ENCODE measurements at regions not wholly inside any gene's neighbourhood (a gene's known extent, or its start where the extent isn't known, plus 50 kb on each side); places are given as distances from the start of the nearest gene placed in this dataset.
"Not testable (repeated sequence)": the region's sequence is repeated elsewhere in the genome, so short reads cannot be mapped to it uniquely, and the experiment has no call there.

DNA sequence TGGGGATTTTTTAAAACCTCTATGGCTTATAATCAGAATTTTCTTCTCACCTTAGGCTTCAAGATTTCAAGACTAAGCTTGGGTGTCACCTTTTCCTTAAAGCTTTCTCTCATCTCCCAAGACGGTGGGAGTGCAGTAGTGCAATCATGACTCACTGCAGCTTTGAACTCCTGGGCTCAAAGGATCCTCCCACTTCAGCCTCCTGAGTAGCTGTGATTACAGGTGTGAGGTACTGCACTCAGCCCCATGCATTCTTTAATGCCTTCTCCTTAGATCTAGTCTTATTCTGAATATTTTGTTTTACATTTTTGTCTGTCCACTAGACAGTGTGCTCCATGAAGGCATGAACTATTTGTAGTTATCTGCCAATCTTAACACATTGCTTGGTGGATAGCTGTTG is 55.7 kb upstream of the FAT3 start:
- no peak for DNase-seq (ENCODE audit: low read depth, low spot score)

DNA sequence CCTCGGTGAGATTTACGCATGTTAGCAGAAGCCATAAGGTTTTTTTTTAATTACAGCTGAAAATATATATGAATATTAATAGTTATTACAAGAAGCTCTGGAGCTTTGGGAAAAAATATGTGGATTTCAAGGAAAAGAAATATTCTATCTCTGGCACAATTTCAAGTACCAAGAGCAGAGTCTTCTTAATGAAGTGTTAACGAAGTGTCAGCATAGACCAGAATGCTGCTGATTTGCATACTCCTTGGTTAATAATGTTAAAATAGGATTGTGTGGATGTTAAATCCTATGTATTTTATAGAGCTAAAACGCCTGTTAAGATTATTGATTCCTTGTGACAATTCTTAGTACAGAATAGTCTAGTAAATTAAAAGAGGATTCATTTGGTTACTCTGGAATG is 57.0 kb upstream of the FAT3 start:
- no peak for DNase-seq (ENCODE audit: low read depth, low spot score)

DNA sequence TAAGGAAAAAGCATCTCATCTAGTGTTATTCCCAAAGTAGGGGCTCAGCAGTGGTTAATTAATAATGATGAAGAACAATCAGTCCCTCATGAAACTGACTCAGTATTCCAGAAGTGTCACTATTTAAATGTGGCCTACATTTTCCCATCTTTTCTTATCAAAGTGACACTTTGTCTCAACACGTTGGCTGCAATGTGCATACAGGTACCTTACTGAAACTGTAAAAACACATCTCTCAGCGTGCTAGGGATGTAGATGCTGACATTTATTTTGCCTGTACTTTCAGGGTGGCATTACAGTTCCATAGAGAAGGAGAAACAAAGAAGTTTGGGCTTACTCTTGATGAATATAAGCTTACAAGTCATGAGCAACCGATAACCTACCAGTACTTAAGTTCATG is 58.3 kb upstream of the FAT3 start:
- DNase-seq (ENCODE audit: low read depth, low spot score) = no peak

DNA sequence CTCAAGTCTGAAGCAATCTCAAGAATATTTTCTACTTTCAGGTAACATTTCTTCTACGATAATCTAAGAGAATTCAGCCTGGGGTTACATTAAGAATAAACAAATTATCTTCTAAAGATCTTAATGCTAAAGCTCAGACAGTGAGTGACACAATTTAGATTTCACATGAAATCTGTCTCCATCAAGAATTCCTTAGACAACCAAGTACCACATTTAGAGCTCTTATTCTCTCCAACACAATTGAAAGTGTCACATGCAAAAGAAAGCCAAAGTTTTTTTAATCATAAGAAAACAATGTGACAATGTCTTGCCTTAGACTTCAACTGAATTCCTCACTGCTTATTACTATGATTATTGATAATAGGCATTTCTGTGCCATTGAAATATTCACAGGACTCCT is 60.7 kb upstream of the FAT3 start:
- no peak for DNase-seq (ENCODE audit: low read depth, low spot score)

DNA sequence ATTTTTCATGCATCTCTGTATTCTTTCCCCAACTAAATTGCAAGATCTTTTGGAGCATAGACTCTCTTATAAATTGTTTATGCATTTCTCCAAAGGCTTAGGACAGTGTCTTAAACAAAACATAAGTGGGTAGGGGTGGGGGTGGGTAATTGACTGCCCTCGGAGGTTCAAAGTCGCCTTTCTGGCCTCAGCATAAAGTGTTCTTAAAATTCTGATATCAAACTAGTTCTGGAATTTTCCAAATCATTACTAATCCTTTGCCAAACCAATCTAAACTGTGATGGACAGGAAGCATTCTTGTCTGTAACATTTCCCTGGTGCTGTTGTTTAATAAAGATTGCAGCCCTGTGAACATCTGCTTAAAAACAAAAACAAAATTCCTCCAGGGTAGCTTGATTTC is 61.8 kb upstream of the FAT3 start:
- no peak for DNase-seq (ENCODE audit: low read depth, low spot score)

DNA sequence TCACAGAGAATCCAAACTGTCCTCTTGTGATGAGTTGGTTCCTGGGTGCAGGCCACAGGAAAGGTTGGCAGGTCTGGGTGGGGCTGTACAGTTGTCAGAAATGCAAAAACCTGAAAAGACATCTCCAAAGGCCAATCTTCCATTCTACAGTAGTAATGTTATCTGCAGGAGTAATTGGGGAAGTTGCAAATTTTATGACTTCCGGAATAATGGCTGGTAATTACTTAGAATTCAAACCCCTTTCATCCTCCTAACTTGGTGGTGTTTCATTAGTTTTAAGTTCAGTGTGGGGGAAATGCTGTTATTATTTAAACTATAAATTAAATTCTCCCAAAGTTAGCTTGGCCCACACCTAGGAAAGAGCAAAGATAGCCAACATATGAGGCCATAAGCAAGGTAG is 64.7 kb upstream of the FAT3 start:
- DNase-seq (ENCODE audit: low read depth, low spot score) = no peak

DNA sequence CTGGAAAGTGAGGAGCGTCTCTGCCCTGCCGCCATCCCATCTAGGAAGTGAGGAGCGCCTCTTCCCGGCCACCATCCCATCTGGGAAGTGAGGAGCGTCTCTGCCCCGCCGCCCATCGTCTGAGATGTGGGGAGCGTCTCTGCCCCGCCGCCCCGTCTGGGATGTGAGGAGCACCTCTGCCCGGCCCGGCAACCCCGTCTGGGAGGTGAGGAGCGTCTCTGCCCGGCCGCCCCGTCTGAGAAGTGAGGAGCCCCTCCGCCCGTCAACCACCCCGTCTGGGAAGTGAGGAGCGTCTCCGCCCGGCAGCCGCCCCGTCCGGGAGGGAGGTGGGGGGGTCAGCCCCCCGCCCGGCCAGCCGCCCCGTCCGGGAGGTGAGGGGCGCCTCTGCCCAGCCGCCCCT is 67.2 kb upstream of the FAT3 start:
- not testable (repeated sequence) for DNase-seq (ENCODE audit: low read depth, low spot score)

DNA sequence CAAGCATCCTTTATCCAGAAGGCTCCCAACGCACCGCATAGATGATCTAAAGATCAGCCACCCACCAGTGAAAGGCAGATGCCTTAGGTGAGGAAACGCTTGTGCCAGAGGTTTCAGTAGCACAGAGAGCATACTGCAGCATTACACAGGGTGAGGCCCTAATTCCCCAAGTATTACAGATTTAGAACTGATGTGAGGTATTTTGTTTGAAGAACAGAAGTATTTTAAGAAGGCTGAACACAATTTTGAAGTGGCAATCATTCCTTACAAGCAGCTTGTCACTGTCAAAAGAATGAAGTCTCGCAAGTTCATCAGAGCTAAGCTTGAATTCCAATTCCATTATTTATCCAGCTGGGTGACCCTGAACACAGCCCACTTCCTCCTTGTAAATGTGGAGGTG is 70.0 kb upstream of the FAT3 start:
- no peak for DNase-seq (ENCODE audit: low read depth, low spot score)

DNA sequence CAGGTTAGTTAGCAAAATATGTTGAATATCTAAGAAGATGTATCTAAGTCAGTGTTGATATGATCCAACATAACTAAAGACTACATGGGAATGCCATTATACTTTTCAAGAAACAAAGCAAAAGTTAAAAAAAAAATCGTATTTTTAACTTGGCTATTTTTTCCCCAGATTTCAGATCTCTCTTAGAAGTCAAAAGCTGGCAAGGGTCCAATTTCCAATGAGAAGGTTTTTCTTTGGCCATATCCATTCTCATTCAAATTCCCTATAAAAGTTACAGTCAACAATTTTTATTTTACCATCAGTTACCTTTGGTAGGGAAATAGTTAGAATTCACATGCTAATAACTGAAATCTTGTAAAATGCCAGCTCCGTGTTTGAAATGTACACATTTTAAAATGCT is 70.5 kb upstream of the FAT3 start:
- DNase-seq (ENCODE audit: low read depth, low spot score) = no peak

DNA sequence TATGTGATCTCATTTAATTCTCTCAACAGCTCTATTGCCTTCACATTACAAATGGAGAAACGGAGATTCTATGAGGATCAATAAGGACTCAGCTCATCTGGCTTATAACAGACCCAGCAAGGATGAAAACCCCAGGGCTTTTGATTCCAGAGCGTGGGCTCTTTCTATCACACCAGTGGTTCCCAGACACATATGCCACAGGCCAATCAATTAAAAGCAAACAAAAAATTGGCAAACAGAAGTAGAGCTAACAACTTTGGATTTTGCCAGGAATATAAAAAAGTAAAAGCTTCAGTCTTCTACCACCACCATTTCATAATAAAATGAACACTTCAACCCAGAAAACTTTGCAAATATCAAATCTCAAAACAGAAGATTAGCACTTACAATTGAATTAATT is 71.1 kb upstream of the FAT3 start:
- no peak for DNase-seq (ENCODE audit: low read depth, low spot score)

DNA sequence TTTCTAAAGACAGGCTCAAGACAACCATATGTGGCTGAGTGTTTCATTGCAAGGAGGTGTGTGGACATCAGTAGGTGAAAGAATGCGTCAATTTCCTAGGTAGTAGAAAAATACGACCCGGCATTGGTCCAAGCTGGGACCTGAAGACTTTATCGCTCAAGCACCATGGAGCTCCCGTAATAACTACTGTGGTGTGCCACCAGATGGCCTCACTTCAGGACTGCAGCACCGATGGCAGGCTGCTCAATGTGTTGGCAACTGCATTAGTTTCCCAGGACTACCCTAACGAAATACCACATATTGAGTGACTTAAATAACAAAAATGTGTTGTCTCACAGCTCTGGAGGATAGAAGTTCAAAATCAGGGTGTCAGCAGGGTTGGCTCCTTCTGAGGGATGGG is 72.4 kb upstream of the FAT3 start:
- no peak for DNase-seq (ENCODE audit: low read depth, low spot score)

DNA sequence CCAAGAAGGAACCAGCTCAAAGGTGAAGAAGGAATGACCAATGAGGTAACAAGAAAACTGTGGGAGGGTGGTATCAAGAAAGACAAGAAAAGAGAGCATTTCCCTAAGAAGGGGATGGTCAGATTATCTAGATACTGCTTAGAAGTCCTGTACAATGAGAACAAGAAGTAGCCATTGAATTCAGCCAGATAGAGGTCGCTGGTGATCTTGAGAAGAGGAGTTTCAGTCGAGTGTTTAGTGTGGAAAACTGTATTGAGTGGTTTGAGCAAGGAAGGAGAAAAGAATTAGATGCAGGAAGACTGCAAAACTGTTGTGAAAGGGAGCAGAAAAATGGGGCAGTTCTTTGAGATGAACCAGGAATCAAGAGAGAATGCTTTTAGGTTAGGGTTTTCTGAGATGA is 74.6 kb upstream of the FAT3 start:
- DNase-seq (ENCODE audit: low read depth, low spot score) = no peak

DNA sequence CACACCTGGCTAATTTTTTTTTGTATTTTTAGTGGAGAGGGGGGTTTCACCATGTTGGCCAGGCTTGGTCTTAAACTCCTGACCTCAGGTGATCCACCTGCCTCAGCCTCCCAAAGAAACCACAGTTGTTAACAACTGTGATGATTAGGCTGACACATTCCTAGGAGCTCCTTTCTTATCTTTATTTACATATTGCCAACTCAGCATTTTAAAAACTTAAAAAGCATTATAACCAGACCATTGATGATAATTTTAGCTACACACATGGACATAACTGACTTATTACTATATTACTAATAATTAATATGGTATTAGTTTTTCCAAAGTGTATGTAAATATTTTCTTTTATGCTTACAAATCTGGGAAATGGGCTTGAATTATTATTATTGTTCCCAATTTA is 82.9 kb upstream of the FAT3 start:
- no peak for DNase-seq (ENCODE audit: low read depth, low spot score)

DNA sequence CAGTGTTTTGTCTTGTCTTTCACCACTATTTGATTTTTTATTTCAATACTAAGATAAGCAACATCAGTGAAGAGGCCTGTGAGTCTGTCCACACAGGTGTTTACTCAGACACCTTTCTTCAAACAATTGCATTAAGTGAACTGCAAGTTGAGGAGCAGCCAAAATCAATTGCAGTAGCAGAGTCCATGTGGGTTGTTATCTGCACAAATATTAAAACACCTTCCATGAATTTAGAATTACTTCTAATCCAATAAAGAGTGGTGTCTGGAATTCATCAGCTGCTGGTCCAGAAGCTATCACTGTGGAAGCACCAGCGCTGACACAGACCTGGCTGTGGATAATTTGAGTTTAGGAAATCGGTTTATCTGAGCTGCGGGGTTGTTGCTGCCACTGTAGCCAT is 83.5 kb upstream of the FAT3 start:
- DNase-seq (ENCODE audit: low read depth, low spot score) = no peak

DNA sequence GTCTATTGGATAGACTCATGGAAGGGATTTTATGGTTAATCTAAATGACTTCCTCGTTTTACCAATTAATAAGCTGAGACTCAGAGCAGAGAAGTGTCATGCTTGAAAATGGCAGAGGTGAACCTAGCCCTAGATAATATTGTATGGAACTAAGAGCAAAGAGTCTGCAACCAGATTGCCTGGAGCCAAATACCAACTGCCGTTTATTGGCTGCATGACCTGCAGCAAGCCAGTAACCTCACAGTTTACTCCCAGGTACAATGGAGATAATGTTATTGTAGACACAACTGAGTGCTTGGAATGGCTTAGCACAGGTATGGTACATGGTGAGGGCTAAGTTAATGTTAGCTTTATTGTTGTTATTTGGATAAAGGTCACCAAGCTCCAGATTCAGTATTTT is 84.6 kb upstream of the FAT3 start:
- no peak for DNase-seq (ENCODE audit: low read depth, low spot score)

DNA sequence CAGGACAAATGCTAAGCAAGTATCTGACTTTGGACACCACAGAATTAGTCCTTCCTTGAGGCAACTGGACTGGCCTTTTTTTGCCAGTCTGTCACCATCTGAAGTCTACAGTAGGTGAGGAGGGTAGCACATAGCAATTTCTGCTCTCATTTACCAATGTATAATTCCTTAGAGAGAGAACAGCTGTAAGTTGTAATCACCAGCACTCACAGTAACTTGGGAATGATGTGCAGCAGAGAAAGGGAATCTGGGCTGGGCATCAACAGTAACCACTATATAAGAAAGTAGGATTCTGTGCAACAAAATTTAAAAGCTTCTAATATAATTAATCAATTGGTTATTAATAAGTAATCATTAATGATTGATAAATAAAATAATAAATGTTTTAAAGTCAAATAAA is 86.3 kb upstream of the FAT3 start:
- no peak for DNase-seq (ENCODE audit: low read depth, low spot score)

DNA sequence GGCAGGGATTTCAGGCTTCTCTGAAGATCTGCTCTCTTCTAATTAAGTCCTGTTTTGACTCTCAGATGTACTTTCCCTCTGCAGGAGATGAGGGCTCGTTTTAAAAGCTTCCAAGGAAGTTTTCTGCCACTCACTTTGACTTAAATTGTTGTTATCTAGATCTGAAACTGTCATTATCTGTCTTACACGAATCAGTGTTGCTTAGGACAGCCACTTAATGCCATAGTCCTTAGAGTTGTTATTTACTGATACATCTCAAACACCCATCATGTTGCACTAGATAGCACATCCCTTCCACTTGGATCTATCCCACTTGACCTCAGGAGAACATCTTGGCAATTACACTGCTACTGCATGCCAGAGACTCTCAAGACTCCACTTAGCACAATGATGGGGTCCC is 86.9 kb upstream of the FAT3 start:
- DNase-seq (ENCODE audit: low read depth, low spot score) = no peak

DNA sequence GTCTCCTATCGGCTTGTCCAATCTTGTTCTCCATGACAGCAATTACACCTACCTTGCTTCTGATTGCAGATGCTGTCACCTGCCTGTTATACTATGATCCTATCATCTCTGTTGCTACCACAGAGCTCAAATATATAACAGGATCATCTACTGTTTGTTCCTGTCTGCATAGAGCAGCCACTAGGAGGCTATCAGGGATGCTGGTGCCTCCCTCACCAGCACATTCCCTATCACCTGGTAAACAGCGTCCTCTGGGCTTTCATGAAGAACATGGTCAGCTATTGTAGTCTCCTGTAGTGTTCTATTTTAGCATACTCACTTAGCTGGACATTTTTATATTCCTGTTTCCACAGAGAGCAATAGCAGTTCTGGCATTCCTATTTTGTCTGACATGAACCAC is 87.8 kb upstream of the FAT3 start:
- DNase-seq (ENCODE audit: low read depth, low spot score) = no peak

DNA sequence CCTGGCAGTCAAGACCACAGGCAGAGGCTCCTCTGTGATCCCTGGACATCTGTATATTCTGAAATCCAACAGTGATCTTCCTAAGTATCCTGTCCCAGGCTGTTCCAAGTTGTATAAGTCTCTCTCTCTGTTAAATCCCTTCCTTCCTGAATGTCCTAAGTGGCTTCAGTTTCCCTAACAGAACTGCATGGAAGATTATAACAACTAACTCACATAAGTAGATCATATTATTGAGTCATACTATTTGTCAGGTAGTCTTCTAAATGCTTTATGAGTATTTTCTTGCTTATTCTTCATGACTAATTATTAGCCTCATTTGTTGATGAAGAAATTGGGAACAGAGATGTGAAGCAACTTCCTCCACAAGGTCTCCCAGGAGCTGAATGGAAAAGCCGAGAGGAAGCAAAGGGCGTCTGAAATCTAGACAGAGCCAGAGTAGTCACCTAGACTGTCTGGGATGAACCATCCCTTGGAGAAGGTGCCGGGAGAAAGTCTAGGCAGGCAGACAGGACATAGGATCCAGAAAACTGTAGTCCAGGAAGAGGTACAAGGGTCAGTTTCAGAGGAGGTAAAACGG is 93.2 kb upstream of the FAT3 start:
- DNase-seq (ENCODE audit: low read depth, low spot score) = no peak

DNA sequence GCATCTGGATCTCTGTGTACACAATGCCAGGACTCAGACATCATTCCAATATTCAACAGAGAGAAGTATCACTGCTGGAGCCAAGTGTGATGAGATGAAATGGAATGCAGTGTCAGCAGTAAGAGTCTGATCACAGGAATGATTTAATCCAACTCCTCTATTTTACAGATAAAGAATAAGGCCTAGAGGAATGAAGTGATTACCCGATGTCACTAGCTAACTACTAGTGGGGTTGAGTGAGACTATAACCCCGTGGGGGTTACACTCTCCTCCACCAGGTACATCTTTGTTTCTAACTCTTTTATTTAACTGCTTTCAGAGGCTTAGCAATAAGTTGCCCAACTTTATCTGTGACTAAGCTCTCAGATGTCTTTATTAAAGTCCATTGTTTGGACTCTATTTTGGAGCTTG is 94.2 kb upstream of the FAT3 start:
- no peak for DNase-seq (ENCODE audit: low read depth, low spot score)

DNA sequence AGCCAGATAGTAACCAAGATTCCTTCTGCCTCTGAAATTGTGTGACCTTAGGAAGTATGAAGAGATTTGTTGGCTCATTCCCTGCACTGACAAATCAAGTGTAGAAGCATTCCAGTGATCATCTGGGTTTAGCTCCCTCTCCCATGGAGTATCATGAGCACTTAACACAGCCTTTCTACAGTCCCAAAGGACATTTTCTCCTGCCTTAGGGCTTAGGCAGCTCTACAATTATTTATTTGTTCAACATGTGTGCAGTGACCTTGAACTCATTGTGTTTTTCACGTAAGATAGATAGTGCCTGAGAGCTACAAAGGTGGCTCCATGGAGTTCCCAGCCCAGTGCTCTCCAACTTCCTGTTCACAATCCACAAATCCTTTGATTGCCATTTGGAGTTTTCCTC is 94.8 kb upstream of the FAT3 start:
- DNase-seq (ENCODE audit: low read depth, low spot score) = no peak

DNA sequence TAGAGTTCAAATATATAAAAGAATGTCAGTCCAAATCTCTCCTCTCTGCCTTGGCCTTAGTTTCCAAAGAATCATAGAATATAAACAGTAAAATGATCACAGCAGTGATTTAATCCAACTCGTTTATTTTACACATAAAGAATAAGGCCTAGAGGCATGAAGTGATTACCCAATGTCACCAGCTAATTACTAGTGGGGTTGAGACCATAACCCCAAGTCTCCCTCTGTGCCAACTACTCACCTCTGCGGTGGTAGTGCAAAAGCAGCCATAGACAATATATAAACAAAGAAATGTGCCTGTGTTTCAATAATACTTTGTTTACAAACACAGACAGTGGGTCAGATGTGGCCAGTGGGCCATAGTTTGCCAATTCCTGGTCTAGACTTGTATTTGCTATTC is 96.6 kb upstream of the FAT3 start:
- no peak for DNase-seq (ENCODE audit: low read depth, low spot score)

DNA sequence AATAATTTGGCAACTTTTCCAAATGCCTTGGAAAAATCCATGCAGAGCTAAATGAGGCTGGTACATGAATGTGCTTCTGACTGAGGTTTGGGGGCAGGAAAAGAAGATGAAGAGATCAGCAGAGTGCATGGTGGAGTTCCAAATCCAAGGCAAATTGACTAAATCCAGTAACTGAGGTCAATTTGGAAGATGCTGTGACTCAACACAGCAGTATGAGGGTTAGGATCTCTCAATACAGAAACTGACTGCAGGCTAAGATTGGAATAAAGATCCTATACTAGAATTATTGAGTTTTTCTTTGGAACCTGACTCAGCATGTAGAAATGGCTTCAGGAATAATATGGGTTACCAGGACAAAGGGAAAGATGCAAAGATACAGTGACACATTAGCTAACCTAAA is 99.3 kb upstream of the FAT3 start:
- DNase-seq (ENCODE audit: low read depth, low spot score) = no peak

DNA sequence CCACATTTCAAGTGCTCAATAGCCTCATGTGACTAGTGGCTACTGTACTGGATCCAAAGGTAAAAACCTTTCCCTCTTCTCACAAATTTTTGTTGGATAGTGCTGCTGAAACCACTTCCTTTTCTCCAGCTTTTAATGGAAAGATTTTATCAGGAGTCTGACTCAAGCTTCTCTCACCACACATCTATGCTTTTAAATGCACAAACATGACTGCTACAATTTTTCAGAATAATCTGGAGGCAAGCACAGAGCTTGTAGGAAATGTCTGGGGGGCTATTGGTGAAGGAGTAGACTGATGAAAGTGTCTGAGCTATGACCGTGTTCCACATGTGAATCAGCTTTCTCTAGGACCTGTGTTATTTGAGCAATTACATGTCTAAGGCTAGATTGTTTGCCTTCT is 101.1 kb upstream of the FAT3 start:
- DNase-seq (ENCODE audit: low read depth, low spot score) = no peak

DNA sequence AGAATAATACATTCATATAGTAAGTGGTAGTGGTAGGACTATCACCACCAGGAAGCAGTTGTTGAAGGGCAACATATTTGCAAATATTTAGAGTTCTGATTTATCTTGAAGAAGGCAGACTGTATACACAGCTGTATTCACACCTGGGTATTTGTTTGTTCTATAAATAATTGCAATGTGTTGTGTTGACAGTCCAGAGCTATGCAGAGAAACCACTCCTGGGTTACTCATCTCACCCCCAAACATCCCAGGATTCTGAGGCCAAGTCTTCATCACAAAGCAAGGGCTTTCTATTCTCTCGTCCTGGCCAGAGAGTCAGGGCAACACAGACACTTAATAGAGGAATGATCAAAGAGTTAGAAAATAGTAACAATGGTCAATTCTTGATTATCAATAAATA is 102.1 kb upstream of the FAT3 start:
- no peak for DNase-seq (ENCODE audit: low read depth, low spot score)

Measured in smooth muscle cell of the brain vasculature (primary cell).